ENCODE measurements at regions not wholly inside any gene's neighbourhood (a gene's known extent, or its start where the extent isn't known, plus 50 kb on each side); places are given as distances from the start of the nearest gene placed in this dataset.

DNA sequence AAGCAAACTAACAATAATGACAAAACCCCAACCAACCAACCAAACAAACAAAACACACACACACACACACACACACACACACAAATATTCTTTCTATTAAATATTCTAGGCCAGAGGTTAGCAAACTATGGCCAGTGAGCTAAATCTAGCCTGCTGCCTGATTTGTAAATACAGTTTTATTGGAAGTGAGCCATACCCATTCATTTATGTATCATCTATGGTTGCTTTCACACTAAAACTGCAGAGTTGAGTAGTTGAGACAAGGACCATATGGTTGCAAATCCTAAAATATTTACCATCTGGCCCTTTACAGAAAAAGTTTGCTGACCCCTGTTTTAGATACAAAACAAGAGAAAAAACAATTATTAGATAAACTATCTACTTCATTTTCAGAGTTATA lies 620.5 kb upstream of the SEMA6A start:
- TF ChIP-seq EP300 (IDR thresholded peaks at IDR 0.05) (no peak), CTCF (IDR thresholded peaks at IDR 0.05) (no peak)
